ENCODE measurements at regions not wholly inside any gene's neighbourhood (a gene's known extent, or its start where the extent isn't known, plus 50 kb on each side); places are given as distances from the start of the nearest gene placed in this dataset.
"Not testable (repeated sequence)": the region's sequence is repeated elsewhere in the genome, so short reads cannot be mapped to it uniquely, and the experiment has no call there.

GRCh38 chr3:165649282-165649681, 187.9 kb downstream of the BCHE start:
- H3K9me3 ChIP-seq (replicated peaks; ENCODE audit: control insufficient read depth, insufficient read depth, low read depth, low read length); CTCF ChIA-PET (ENCODE audit: low intra/inter-chr PET ratio); H3K27ac ChIP-seq (ENCODE audit: extremely low read depth, low read depth, low read length); BruUV-seq (replicated peaks); H3K4me3 ChIP-seq; H2AFZ ChIP-seq (ENCODE audit: low read depth, low read length); H3K27me3 ChIP-seq (ENCODE audit: control insufficient read depth in 2 of 2, insufficient read depth in 2 of 2, low read length in 2 of 2); intact Hi-C loops (cut with micrococcal nuclease); FAIRE-seq; in situ Hi-C loops (cut with MboI); H3K4me1 ChIP-seq (replicated peaks in 1 of 2; ENCODE audit: control insufficient read depth in 2 of 2, insufficient read depth in 2 of 2, low read length in 2 of 2); ATAC-seq; H3K4me2 ChIP-seq (ENCODE audit: insufficient read depth, low read length); H3K9me1 ChIP-seq (ENCODE audit: control insufficient read depth, insufficient read depth, low read length); H4K20me1 ChIP-seq (replicated peaks; ENCODE audit: control insufficient read depth, insufficient read depth, low read length); H3K9ac ChIP-seq (ENCODE audit: insufficient read depth in 1 of 2, low read depth in 2 of 2, low read length in 2 of 2); POLR2A ChIA-PET; H3K36me3 ChIP-seq (ENCODE audit: control insufficient read depth, insufficient read depth, low read length); H3K79me2 ChIP-seq (ENCODE audit: control insufficient read depth, insufficient read depth, low read length); DNase-seq (ENCODE audit: extremely low read depth in 1 of 4, low spot score in 3 of 4): not testable (repeated sequence)
- 0% methylated on average over 8 of the region's 30 CpGs for WGBS (ENCODE audit: insufficient coverage, low coverage, missing lambda C conversion rate)

DNA sequence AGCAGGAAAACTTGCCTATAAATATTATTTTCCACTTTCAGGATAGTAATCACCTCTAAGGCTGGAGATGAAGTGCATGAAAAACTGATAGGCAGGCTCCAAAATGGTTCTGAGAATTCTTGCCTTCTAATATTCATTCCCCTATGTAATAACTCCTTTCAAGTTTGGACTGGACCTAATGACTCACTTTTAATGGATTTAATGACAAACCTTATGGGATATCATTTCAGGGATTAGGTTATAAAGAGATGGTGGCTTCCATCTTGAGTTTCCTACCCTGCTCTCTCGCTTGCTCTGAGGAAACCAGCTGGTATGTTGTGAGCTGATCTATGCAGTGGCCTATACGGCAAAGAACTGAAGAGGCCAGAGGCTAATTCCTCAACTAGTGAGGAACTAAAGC, 192.0 kb downstream of the BCHE start:
- no peaks in the 10 kb centered on the region for H3K79me2 ChIP-seq (ENCODE audit: control insufficient read depth, insufficient read depth, low read length)
- H3K27me3 ChIP-seq (ENCODE audit: control insufficient read depth in 2 of 2, insufficient read depth in 2 of 2, low read length in 2 of 2) = no peaks in the 10 kb centered on the region
- H3K9me3 ChIP-seq (replicated peaks; ENCODE audit: control insufficient read depth, insufficient read depth, low read depth, low read length) = no peaks in the 10 kb centered on the region
- H3K9me1 ChIP-seq (ENCODE audit: control insufficient read depth, insufficient read depth, low read length) = no peaks in the 10 kb centered on the region
- DNase-seq (ENCODE audit: extremely low read depth in 1 of 4, low spot score in 3 of 4) (no peak), FAIRE-seq (no peak), ATAC-seq (no peak)
- POLR2A ChIA-PET = no interaction called here
- H3K4me1 ChIP-seq (replicated peaks in 1 of 2; ENCODE audit: control insufficient read depth in 2 of 2, insufficient read depth in 2 of 2, low read length in 2 of 2) = no peaks in the 10 kb centered on the region
- intact Hi-C loops (cut with micrococcal nuclease) (no loop called here), in situ Hi-C loops (cut with MboI) (no loop called here)
- no peak overlapping the region for H3K4me3 ChIP-seq
- 0% methylated on average over 1 of the region's 2 CpGs for WGBS (ENCODE audit: insufficient coverage, low coverage, missing lambda C conversion rate)
- no peak overlapping the region for H2AFZ ChIP-seq (ENCODE audit: low read depth, low read length)
- BruUV-seq (replicated peaks) = no TSS peak
- H3K4me2 ChIP-seq (ENCODE audit: insufficient read depth, low read length) = no peak overlapping the region
- H4K20me1 ChIP-seq (replicated peaks; ENCODE audit: control insufficient read depth, insufficient read depth, low read length) = no peaks in the 10 kb centered on the region
- no peaks in the 10 kb centered on the region for H3K36me3 ChIP-seq (ENCODE audit: control insufficient read depth, insufficient read depth, low read length)
- no peak overlapping the region for H3K27ac ChIP-seq (ENCODE audit: extremely low read depth, low read depth, low read length)
- no peak overlapping the region for H3K9ac ChIP-seq (ENCODE audit: insufficient read depth in 1 of 2, low read depth in 2 of 2, low read length in 2 of 2)
- CTCF ChIA-PET (ENCODE audit: low intra/inter-chr PET ratio) = no interaction called here
- TF ChIP-seq TBP (optimal IDR thresholded peaks at IDR 0.05; ENCODE audit: low read depth, low read length) (no peak), CHD1 (IDR thresholded peaks at IDR 0.05; ENCODE audit: low read length) (no peak), GATAD2B (IDR thresholded peaks at IDR 0.05; ENCODE audit: borderline replicate concordance) (no peak), ZNF407 (IDR thresholded peaks at IDR 0.05; ENCODE audit: low read depth) (no peak), RAD51 (IDR thresholded peaks at IDR 0.05; ENCODE audit: borderline replicate concordance, low read depth) (no peak)
- TF ChIP-seq, protein P1, sequence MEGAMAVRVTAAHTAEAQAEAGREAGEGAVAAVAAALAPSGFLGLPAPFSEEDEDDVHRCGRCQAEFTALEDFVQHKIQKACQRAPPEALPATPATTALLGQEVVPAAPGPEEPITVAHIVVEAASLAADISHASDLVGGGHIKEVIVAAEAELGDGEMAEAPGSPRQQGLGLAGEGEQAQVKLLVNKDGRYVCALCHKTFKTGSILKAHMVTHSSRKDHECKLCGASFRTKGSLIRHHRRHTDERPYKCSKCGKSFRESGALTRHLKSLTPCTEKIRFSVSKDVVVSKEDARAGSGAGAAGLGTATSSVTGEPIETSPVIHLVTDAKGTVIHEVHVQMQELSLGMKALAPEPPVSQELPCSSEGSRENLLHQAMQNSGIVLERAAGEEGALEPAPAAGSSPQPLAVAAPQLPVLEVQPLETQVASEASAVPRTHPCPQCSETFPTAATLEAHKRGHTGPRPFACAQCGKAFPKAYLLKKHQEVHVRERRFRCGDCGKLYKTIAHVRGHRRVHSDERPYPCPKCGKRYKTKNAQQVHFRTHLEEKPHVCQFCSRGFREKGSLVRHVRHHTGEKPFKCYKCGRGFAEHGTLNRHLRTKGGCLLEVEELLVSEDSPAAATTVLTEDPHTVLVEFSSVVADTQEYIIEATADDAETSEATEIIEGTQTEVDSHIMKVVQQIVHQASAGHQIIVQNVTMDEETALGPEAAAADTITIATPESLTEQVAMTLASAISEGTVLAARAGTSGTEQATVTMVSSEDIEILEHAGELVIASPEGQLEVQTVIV (CRISPR knock-in tag; IDR thresholded peaks at IDR 0.05; ENCODE audit: borderline replicate concordance) = no peak
